ENCODE measurements at regions not wholly inside any gene's neighbourhood (a gene's known extent, or its start where the extent isn't known, plus 50 kb on each side); places are given as distances from the start of the nearest gene placed in this dataset.

- no peak for DNase-seq (ENCODE audit: low read depth)
- no peak for TF ChIP-seq CTCF (IDR thresholded peaks at IDR 0.05; ENCODE audit: low read depth, low read length, missing control alignments)
- no peak overlapping the region for H3K4me3 ChIP-seq (ENCODE audit: low read depth, low read length)
- in situ Hi-C loops (cut with HindIII; ENCODE audit: low sequenced_read_pairs): no loop called here
Measured at GRCh38 chr4:120636120-120636630, 286.4 kb downstream of the PRDM5 start.

GRCh38 chr4:120633810-120634209, 288.7 kb downstream of the PRDM5 start:
- TF ChIP-seq CTCF (IDR thresholded peaks at IDR 0.05; ENCODE audit: low read depth, low read length, missing control alignments): no peak
- in situ Hi-C loops (cut with HindIII; ENCODE audit: low sequenced_read_pairs): no loop called here
- H3K4me3 ChIP-seq (ENCODE audit: low read depth, low read length): no peak overlapping the region
- DNase-seq (ENCODE audit: low read depth): no peak

- no peak overlapping the region for H3K4me3 ChIP-seq (ENCODE audit: low read depth, low read length)
- no peak for TF ChIP-seq CTCF (IDR thresholded peaks at IDR 0.05; ENCODE audit: low read depth, low read length, missing control alignments)
- in situ Hi-C loops (cut with HindIII; ENCODE audit: low sequenced_read_pairs): no loop called here
- no peak for DNase-seq (ENCODE audit: low read depth)
Measured at GRCh38 chr4:120630427-120630826, 292.1 kb downstream of the PRDM5 start.

GRCh38 chr4:120629546-120630108, 292.9 kb downstream of the PRDM5 start:
- no peak for TF ChIP-seq CTCF (IDR thresholded peaks at IDR 0.05; ENCODE audit: low read depth, low read length, missing control alignments)
- H3K4me3 ChIP-seq (ENCODE audit: low read depth, low read length): no peak overlapping the region
- in situ Hi-C loops (cut with HindIII; ENCODE audit: low sequenced_read_pairs): no loop called here
- DNase-seq (ENCODE audit: low read depth): no peak

- in situ Hi-C loops (cut with HindIII; ENCODE audit: low sequenced_read_pairs): no loop called here
- no peak overlapping the region for H3K4me3 ChIP-seq (ENCODE audit: low read depth, low read length)
- no peak for TF ChIP-seq CTCF (IDR thresholded peaks at IDR 0.05; ENCODE audit: low read depth, low read length, missing control alignments)
- no peak for DNase-seq (ENCODE audit: low read depth)
Measured at GRCh38 chr4:120622601-120623000, 299.9 kb downstream of the PRDM5 start.

GRCh38 chr4:120617171-120617570, 305.4 kb downstream of the PRDM5 start:
- no peak for TF ChIP-seq CTCF (IDR thresholded peaks at IDR 0.05; ENCODE audit: low read depth, low read length, missing control alignments)
- DNase-seq (ENCODE audit: low read depth): no peak
- no peak overlapping the region for H3K4me3 ChIP-seq (ENCODE audit: low read depth, low read length)
- in situ Hi-C loops (cut with HindIII; ENCODE audit: low sequenced_read_pairs): no loop called here

All from astrocyte of the cerebellum (primary cell).